Natural killer cell treated with Interleukin-12 subunit alpha and Interleukin-12 subunit beta and Interleukin-15 and Interleukin-18, amount 100 ng/mL, for 72 hours (primary cell): ENCODE measurements at regions not wholly inside any gene's neighbourhood (a gene's known extent, or its start where the extent isn't known, plus 50 kb on each side); places are given as distances from the start of the nearest gene placed in this dataset.

Experiments used
- ATAC-seq, 2 donors: fragments of 150-1000 bp; cut with Tn5 transposase in 1 of 2; sonication (Bioruptor Pico), chemical (Tn5 transposase) in 1 of 2; 2 replicates each; pipeline ENCODE4 v1.10.0; 2021
- DNase-seq: peaks from one replicate; pipeline ENCODE4 v3.0.0; 2022; ENCODE audit warnings: low spot score
- H3K27ac Mint-ChIP-seq, 2 donors: 1 replicate in 1 of 2; 2 replicates in 1 of 2; pipeline ENCODE4 v1.8.0; 2022; ENCODE audit warnings: mixed read lengths in 2 of 2, mild to moderate bottlenecking in 1 of 2, moderate library complexity in 1 of 2
- H3K27me3 Mint-ChIP-seq, 2 donors: 1 replicate in 1 of 2; 2 replicates in 1 of 2; pipeline ENCODE4 v1.8.0; 2022; ENCODE audit warnings: mixed read lengths in 2 of 2
- H3K36me3 Mint-ChIP-seq: one replicate; pipeline ENCODE4 v1.8.0; 2022; ENCODE audit warnings: mixed read lengths
- H3K4me1 Mint-ChIP-seq, 2 donors: 1 replicate in 1 of 2; 2 replicates in 1 of 2; pipeline ENCODE4 v1.8.0; 2022; ENCODE audit warnings: low read depth in 2 of 2, mixed read lengths in 2 of 2, mild to moderate bottlenecking in 1 of 2
- H3K4me3 Mint-ChIP-seq: one replicate; pipeline ENCODE4 v1.8.0; 2022; ENCODE audit warnings: mixed read lengths
- H3K9me3 Mint-ChIP-seq: 2 replicates; pipeline ENCODE4 v1.8.0; 2022; ENCODE audit warnings: mixed read lengths

DNA sequence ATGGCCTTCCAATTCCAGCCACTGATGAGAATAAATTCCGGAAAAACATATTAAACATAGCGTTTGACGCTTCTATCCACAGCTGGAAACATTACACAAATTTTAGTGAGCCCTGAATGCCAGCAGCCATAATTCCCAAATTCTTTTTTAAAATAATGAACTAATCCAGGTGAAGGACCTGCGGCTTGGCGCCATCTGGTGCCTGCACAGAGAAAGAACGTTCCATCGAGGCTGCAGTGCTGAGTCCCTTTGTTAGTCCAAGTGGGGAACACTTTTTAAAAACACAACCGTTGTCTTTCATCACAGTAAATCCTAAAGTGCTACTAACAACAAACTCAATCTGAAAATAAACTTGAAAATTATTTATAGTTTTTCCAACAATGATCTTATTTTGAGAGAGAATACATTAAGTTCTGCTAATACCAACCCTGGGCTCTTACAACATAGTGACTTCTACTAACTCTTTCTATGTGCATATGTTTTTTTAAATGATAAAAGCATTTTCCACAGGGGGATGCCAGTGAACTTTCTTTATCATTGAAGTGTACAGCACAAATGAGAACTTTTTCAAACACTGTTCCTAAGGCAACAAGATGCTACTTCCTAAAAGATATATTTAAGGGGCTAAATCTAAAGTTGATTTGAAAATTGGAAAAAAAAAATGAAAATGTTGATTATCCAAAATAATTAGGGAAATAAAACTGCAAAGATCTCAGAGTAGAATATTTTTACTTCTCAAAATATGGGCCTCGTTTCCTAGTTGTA is 166.9 kb upstream of the RNF32 start:
- Mint-ChIP-seq H3K36me3 (no peaks in the 10 kb centered on the region), H3K27me3 (peaks cover 14 to 31% of the 10 kb centered on the region in 2 donors), H3K9me3 (no peaks in the 10 kb centered on the region), H3K4me3 (no peak overlapping the region), H3K4me1 (peaks cover 0 to 3% of the 10 kb centered on the region in 2 donors), H3K27ac (no peak overlapping the region)
- ATAC-seq (no peak), DNase-seq (no peak)

DNA sequence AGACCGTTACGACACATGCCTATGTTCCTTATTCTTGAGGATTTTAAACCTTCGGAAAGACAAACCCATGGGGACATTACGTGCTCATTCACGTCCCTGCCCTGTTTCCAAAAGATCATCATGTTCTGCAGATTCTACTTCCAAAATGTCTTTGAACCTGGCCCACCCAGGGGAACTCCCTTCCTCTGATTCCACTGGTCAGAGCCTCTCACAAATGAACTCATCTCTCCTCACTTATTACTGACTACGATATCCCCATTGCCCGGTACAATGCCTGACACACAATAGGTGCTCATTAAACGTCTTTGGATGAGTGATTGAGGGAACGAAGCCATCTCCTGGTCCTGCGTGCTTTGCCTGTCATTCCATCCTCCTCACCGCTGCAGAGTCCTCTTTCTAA is 168.3 kb upstream of the RNF32 start:
- H3K4me3 Mint-ChIP-seq = no peak overlapping the region
- H3K27me3 Mint-ChIP-seq = peaks cover 9 to 23% of the 10 kb centered on the region in 2 donors
- no peaks in the 10 kb centered on the region for H3K9me3 Mint-ChIP-seq
- H3K4me1 Mint-ChIP-seq = peaks cover 0 to 3% of the 10 kb centered on the region in 2 donors
- H3K36me3 Mint-ChIP-seq = no peaks in the 10 kb centered on the region
- ATAC-seq = no peak
- no peak overlapping the region for H3K27ac Mint-ChIP-seq
- no peak for DNase-seq

DNA sequence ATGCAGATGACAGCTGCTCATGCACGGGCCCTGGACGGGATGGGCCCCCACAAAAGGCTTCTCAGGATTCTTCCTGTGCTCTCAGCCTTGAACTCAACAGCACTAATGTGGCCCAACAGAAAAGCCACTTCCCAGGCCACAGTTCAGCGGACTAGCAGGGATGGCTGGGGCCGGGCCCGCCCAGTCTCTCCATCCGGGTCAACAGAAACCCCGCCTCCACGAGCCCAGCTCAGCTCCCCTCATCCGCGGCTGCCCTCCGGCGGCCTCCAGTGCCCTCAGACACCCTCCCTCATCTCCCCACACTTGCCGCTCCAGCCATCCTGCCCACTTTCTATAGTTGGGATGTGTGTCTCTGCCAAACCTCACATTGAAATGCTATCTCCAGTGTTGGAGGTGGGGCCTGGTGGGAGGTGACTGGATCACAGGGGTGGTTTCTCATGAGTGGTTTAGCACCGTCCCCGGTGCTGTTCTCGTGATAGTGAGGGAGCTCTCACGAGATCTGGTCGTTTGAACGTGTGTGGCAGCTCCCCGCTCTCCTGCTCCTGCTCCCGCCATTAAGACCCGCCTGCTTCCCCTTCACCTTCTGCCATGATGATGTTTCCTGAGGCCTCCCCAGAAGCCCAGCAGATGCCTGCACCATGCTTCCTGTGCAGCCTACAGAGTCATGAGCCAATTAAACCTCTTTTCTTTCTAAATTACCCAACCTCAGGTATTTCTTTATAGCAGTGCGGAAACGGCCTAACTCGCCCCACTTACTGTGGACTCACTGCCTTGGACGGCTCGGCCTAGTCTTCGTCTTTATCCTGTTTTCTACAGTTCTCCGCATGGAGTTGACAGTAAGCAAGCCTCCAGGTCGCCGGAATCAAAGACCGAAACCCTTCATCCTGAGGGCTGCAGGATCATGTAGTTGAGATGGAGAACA is 169.9 kb upstream of the RNF32 start:
- Mint-ChIP-seq H3K36me3 (no peaks in the 10 kb centered on the region), H3K9me3 (no peaks in the 10 kb centered on the region), H3K27ac (no peak overlapping the region), H3K4me3 (no peak overlapping the region), H3K4me1 (peaks cover 0 to 3% of the 10 kb centered on the region in 2 donors), H3K27me3 (peaks cover 9 to 14% of the 10 kb centered on the region in 2 donors)
- no peak for DNase-seq
- peak in 1 of 2 donors; percentile 43 for ATAC-seq

DNA sequence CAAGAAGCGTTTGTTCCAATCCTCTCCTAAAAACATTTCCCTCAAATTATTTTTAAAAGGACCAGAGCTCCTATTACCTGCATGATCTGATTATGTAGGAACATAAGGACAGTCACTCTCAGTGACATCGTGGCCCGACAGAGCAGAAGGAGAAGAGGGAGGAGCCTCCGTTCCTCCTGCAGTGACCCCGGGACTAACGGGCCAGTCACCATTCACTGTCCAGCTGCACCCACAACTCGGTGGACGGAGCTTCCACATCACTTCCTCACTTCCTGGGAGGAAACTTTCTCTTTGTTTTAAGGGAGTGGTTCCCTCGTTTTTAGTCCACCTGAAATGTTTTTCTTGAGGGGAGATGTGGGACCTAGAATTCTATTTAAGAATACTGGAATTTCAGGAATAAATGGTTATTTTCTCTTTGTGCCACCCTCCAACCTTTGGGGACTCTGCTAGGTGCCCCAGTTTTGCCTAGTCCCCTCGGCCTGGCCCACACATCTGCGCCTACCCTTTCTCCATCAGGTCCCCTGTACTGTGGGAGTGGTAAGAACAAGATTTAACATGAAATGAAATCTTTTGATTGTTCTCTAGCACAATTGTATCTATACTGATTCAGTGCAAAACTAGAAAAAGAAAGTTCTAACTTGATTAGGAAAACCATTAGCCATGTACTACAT is 173.5 kb upstream of the RNF32 start:
- DNase-seq (no peak), ATAC-seq (no peak)
- no peaks in the 10 kb centered on the region for H3K4me1 Mint-ChIP-seq
- H3K9me3 Mint-ChIP-seq = no peaks in the 10 kb centered on the region
- H3K36me3 Mint-ChIP-seq = no peaks in the 10 kb centered on the region
- H3K4me3 Mint-ChIP-seq = no peak overlapping the region
- peaks cover 7 to 8% of the 10 kb centered on the region in 2 donors for H3K27me3 Mint-ChIP-seq
- H3K27ac Mint-ChIP-seq = no peak overlapping the region

GRCh38 chr7:156466272-156466671 is 174.3 kb upstream of the RNF32 start:
- Mint-ChIP-seq H3K27me3 (peaks cover 6 to 7% of the 10 kb centered on the region in 2 donors), H3K27ac (no peak overlapping the region), H3K4me1 (no peaks in the 10 kb centered on the region), H3K36me3 (no peaks in the 10 kb centered on the region), H3K4me3 (no peak overlapping the region), H3K9me3 (no peaks in the 10 kb centered on the region)
- no peak for DNase-seq
- no peak for ATAC-seq

DNA sequence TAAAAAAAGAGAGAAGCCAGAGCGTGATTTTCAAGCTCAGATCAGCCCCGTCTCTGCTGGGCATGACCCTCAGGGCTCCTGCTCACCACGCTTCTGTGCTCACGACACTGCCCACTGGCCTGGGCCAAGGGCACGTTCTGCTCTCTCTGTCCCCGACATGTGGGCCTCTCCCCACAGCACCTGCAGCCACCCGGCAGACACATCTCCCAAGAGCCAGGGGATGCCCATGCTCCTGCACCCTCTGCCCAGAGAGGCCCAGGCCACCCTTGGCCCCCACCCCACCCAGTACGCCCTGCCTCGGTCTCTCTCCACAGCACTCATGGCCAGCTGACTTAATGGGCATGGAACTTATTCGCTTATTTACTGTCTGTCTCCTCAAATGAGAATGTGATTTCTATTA is 175.4 kb upstream of the RNF32 start:
- no peaks in the 10 kb centered on the region for H3K36me3 Mint-ChIP-seq
- H3K4me3 Mint-ChIP-seq = no peak overlapping the region
- H3K9me3 Mint-ChIP-seq = no peaks in the 10 kb centered on the region
- H3K27me3 Mint-ChIP-seq = peaks cover 0 to 5% of the 10 kb centered on the region in 2 donors
- DNase-seq = no peak
- H3K4me1 Mint-ChIP-seq = no peaks in the 10 kb centered on the region
- no peak overlapping the region for H3K27ac Mint-ChIP-seq
- peak; percentile 41 to 47 for ATAC-seq

- ATAC-seq (no peak), DNase-seq (no peak)
- H3K27ac Mint-ChIP-seq = no peak overlapping the region
- peaks cover 0 to 6% of the 10 kb centered on the region in 2 donors for H3K27me3 Mint-ChIP-seq
- no peak overlapping the region for H3K4me3 Mint-ChIP-seq
- no peaks in the 10 kb centered on the region for H3K9me3 Mint-ChIP-seq
- no peaks in the 10 kb centered on the region for H3K36me3 Mint-ChIP-seq
- H3K4me1 Mint-ChIP-seq = no peaks in the 10 kb centered on the region
Observed at GRCh38 chr7:156464339-156464738, 176.2 kb upstream of the RNF32 start.

GRCh38 chr7:156463280-156463679 is 177.3 kb upstream of the RNF32 start:
- Mint-ChIP-seq H3K4me3 (no peak overlapping the region), H3K27me3 (peaks cover 0 to 6% of the 10 kb centered on the region in 2 donors), H3K36me3 (no peaks in the 10 kb centered on the region), H3K4me1 (no peaks in the 10 kb centered on the region), H3K9me3 (no peaks in the 10 kb centered on the region), H3K27ac (no peak overlapping the region)
- ATAC-seq (no peak), DNase-seq (no peak)

- Mint-ChIP-seq H3K4me1 (no peaks in the 10 kb centered on the region), H3K4me3 (no peak overlapping the region), H3K9me3 (no peaks in the 10 kb centered on the region), H3K27me3 (peaks cover 0 to 9% of the 10 kb centered on the region in 2 donors), H3K27ac (no peak overlapping the region), H3K36me3 (no peaks in the 10 kb centered on the region)
- ATAC-seq (peak in 1 of 2 donors; percentile 8), DNase-seq (no peak)
Observed at GRCh38 chr7:156461881-156462665, 178.5 kb upstream of the RNF32 start.

GRCh38 chr7:156460858-156461627 is 179.5 kb upstream of the RNF32 start:
- no peaks in the 10 kb centered on the region for H3K4me1 Mint-ChIP-seq
- no peaks in the 10 kb centered on the region for H3K36me3 Mint-ChIP-seq
- H3K27me3 Mint-ChIP-seq = peaks cover 2 to 11% of the 10 kb centered on the region in 2 donors
- DNase-seq = no peak
- no peaks in the 10 kb centered on the region for H3K9me3 Mint-ChIP-seq
- no peak overlapping the region for H3K4me3 Mint-ChIP-seq
- no peak overlapping the region for H3K27ac Mint-ChIP-seq
- no peak for ATAC-seq

DNA sequence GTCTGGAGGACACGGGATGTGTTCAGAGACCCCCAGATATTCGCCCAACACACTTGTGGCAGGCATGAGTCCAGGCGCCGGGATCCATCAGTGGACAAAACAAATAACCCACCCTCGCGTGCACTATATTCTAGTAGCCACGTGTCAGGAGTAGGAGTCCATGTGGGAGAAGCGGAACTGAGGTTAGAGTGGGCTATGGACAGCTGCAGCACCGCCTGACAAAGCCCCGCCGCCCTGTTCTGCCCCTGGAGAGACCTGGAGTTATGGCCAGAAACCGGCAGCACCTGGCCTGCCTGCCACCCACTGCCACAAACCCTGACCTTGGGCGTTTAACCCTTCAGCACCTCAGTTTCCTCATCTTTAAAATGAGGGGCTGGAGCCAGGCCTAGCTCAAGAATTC is 181.0 kb upstream of the RNF32 start:
- no peaks in the 10 kb centered on the region for H3K36me3 Mint-ChIP-seq
- H3K27ac Mint-ChIP-seq = no peak overlapping the region
- no peak for ATAC-seq
- H3K4me3 Mint-ChIP-seq = no peak overlapping the region
- H3K9me3 Mint-ChIP-seq = no peaks in the 10 kb centered on the region
- no peaks in the 10 kb centered on the region for H3K4me1 Mint-ChIP-seq
- peaks cover 4 to 10% of the 10 kb centered on the region in 2 donors for H3K27me3 Mint-ChIP-seq
- DNase-seq = no peak

GRCh38 chr7:156459067-156459466 is 181.5 kb upstream of the RNF32 start:
- Mint-ChIP-seq H3K4me3 (no peak overlapping the region), H3K27ac (no peak overlapping the region), H3K4me1 (no peaks in the 10 kb centered on the region), H3K9me3 (no peaks in the 10 kb centered on the region), H3K36me3 (no peaks in the 10 kb centered on the region), H3K27me3 (peaks cover 4 to 10% of the 10 kb centered on the region in 2 donors)
- DNase-seq = no peak
- ATAC-seq = no peak
